Breast epithelium (tissue), 4 donors: ENCODE measurements at regions not wholly inside any gene's neighbourhood (a gene's known extent, or its start where the extent isn't known, plus 50 kb on each side); places are given as distances from the start of the nearest gene placed in this dataset.

Experiments
- DNase-seq, 2 donors: peaks; one replicate each; pipeline ENCODE4 v3.0.0-alpha.2; 2019; ENCODE audit warnings: low spot score in 2 of 2
- H3K27ac ChIP-seq, 2 donors: fragments of 200-600 bp; sonication (generic) in 1 of 2; one replicate each; pipeline ENCODE4 v1.5.1; 2016 to 2019; ENCODE audit warnings: mild to moderate bottlenecking in 1 of 2
- H3K27me3 ChIP-seq, 2 donors: fragments of 200-600 bp; sonication (generic) in 1 of 2; one replicate each; pipeline versions ENCODE4 v1.5.1 to v1.6.0; 2017 to 2019; ENCODE audit warnings: control low read depth in 1 of 2, mild to moderate bottlenecking in 1 of 2
- H3K36me3 ChIP-seq: fragments of 200-600 bp; one replicate; pipeline ENCODE4 v1.5.1; 2019
- H3K4me1 ChIP-seq, 2 donors: fragments of 200-600 bp; sonication (generic); one replicate each; pipeline ENCODE4 v1.5.1; 2016 to 2019; ENCODE audit warnings: control low read depth in 1 of 2
- H3K4me3 ChIP-seq, 3 donors: fragments of 200-600 bp; sonication (generic); 1 replicate in 2 of 3; 2 replicates in 1 of 3; pipeline ENCODE4 v1.5.1; 2016 to 2019; ENCODE audit warnings: mild to moderate bottlenecking in 3 of 3, moderate library complexity in 2 of 3
- H3K9me3 ChIP-seq, 2 donors: fragments of 200-600 bp; sonication (generic) in 1 of 2; one replicate each; pipeline ENCODE4 v1.5.1; 2016 to 2019; ENCODE audit warnings: control low read depth in 1 of 2
- CTCF ChIP-seq, 3 donors: fragments of 450-650 bp; IDR thresholded peaks; one replicate each; pipeline ENCODE4 v1.5.1; 2016 to 2017; ENCODE audit warnings: antibody characterized with exemption in 3 of 3, mild to moderate bottlenecking in 3 of 3, moderate library complexity in 3 of 3
- POLR2A ChIP-seq: fragments of 450-650 bp; IDR thresholded peaks from one replicate; pipeline ENCODE4 v1.6.1; 2016; ENCODE audit warnings: antibody characterized with exemption, mild to moderate bottlenecking, moderate library complexity
- POLR2AphosphoS5 ChIP-seq, 3 donors: sonication (generic); formaldehyde crosslinking; IDR thresholded peaks; one replicate each; pipeline ENCODE4 v1.6.1; 2017; ENCODE audit warnings: antibody characterized with exemption in 3 of 3
- intact Hi-C: fragments of 100-400 bp; cut with DNase I; formaldehyde crosslinking; loops from one replicate; pipeline ENCODE4 v1.15.1; 2023; ENCODE audit warnings: low total_unique reads

GRCh38 chr22:34236527-34236926, 316.3 kb upstream of the LARGE1 start:
- Histone ChIP-seq H3K27ac (no peak overlapping the region), H3K27me3 (no peaks in the 10 kb centered on the region), H3K4me1 (no peaks in the 10 kb centered on the region), H3K36me3 (no peaks in the 10 kb centered on the region), H3K4me3 (no peak overlapping the region), H3K9me3 (peaks cover 0 to 5% of the 10 kb centered on the region in 2 donors)
- intact Hi-C loops = no loop called here
- peak in 1 of 2 donors; percentile 22 for DNase-seq
- TF ChIP-seq POLR2AphosphoS5 (IDR thresholded peaks at IDR 0.05) = peak in 1 of 3 donors; percentile 18
- no peak for TF ChIP-seq POLR2A
- no peak for TF ChIP-seq CTCF (IDR thresholded peaks at IDR 0.05)

- Histone ChIP-seq H3K9me3 (peaks cover 0 to 5% of the 10 kb centered on the region in 2 donors), H3K4me1 (no peaks in the 10 kb centered on the region), H3K36me3 (no peaks in the 10 kb centered on the region), H3K27ac (no peak overlapping the region), H3K4me3 (no peak overlapping the region), H3K27me3 (no peaks in the 10 kb centered on the region)
- intact Hi-C loops = no loop called here
- no peak for DNase-seq
- no peak for TF ChIP-seq CTCF (IDR thresholded peaks at IDR 0.05)
These were observed 319.1 kb upstream of the LARGE1 start for GRCh38 chr22:34239421-34239820.

- intact Hi-C loops = no loop called here
- no peak for DNase-seq
- H3K27ac ChIP-seq = no peak overlapping the region
These were observed 322.7 kb upstream of the LARGE1 start for GRCh38 chr22:34243023-34243422.

GRCh38 chr22:34255042-34255441, 334.8 kb upstream of the LARGE1 start:
- no peaks in the 10 kb centered on the region for H3K27me3 ChIP-seq
- H3K36me3 ChIP-seq = no peaks in the 10 kb centered on the region
- H3K9me3 ChIP-seq = peaks cover 7 to 16% of the 10 kb centered on the region in 2 donors
- intact Hi-C loops = no loop called here
- no peak for DNase-seq
- no peaks in the 10 kb centered on the region for H3K4me1 ChIP-seq
- TF ChIP-seq CTCF (IDR thresholded peaks at IDR 0.05) = no peak
- TF ChIP-seq POLR2A = no peak
- no peak for TF ChIP-seq POLR2AphosphoS5 (IDR thresholded peaks at IDR 0.05)
- H3K27ac ChIP-seq = no peak overlapping the region
- no peak overlapping the region for H3K4me3 ChIP-seq

More at GRCh38 chr22:34243023-34243422, 322.7 kb upstream of the LARGE1 start:
- Histone ChIP-seq H3K4me3 (no peak overlapping the region), H3K27me3 (no peaks in the 10 kb centered on the region), H3K36me3 (no peaks in the 10 kb centered on the region), H3K4me1 (no peaks in the 10 kb centered on the region), H3K9me3 (no peaks in the 10 kb centered on the region)
- TF ChIP-seq POLR2AphosphoS5 (IDR thresholded peaks at IDR 0.05) (no peak), POLR2A (no peak), CTCF (IDR thresholded peaks at IDR 0.05) (no peak)

- Histone ChIP-seq H3K27ac (no peak overlapping the region), H3K27me3 (no peaks in the 10 kb centered on the region), H3K4me1 (no peaks in the 10 kb centered on the region), H3K4me3 (no peak overlapping the region), H3K9me3 (no peaks in the 10 kb centered on the region), H3K36me3 (no peaks in the 10 kb centered on the region)
- no peak for DNase-seq
- intact Hi-C loops = loop anchor here (5.0 kb wide), 1 partner anchor 719 kb away; no protein-coding TSS in a partner anchor
- no peak for TF ChIP-seq POLR2AphosphoS5 (IDR thresholded peaks at IDR 0.05)
- no peak for TF ChIP-seq CTCF (IDR thresholded peaks at IDR 0.05)
- TF ChIP-seq POLR2A = no peak
These were observed 357.8 kb upstream of the LARGE1 start for GRCh38 chr22:34278121-34278520.
